H1 (cell line): ENCODE measurements at regions not wholly inside any gene's neighbourhood (a gene's known extent, or its start where the extent isn't known, plus 50 kb on each side); places are given as distances from the start of the nearest gene placed in this dataset.

Source experiments
- CTCF ChIA-PET: fragments of 300-600 bp; sonication (Branson Sonifier 250); formaldehyde crosslinking; loops from one replicate; lab custom pipeline; 2021; ENCODE audit not compliant: partially characterized antibody; lab: Charles Lee
- POLR2A ChIA-PET: fragments of 300-600 bp; sonication (Branson Sonifier 250); formaldehyde crosslinking; loops from one replicate; lab custom pipeline; 2021; ENCODE audit warnings: inconsistent platforms; ENCODE audit not compliant: partially characterized antibody; lab: Charles Lee
- DNase-seq, 2 experiments: peaks; one replicate each; pipeline versions ENCODE4 v3.0.0 to v3.0.0-alpha.2; 2010 to 2022; ENCODE audit warnings: low spot score in 2 of 2, low read depth in 1 of 2, mixed read lengths in 1 of 2
- FAIRE-seq: peaks from 2 replicates; lab custom pipeline; 2011; peaks lifted over from hg19 to GRCh38; lab: Jason Lieb, UNC
- H2AFZ ChIP-seq: 2 replicates; pipeline ENCODE4 v1.8.1; 2012; ENCODE audit warnings: low read length, inconsistent platforms
- H2AK5ac ChIP-seq: 2 replicates; pipeline ENCODE4 v1.6.1; 2013; ENCODE audit warnings: low read depth, low read length
- H2BK120ac ChIP-seq: replicated peaks from 2 replicates; pipeline ENCODE3; 2013; ENCODE audit warnings: low read depth, low read length, inconsistent platforms
- H2BK12ac ChIP-seq: 2 replicates; pipeline ENCODE4 v1.6.1; 2013; ENCODE audit warnings: low read depth, low read length
- H2BK15ac ChIP-seq: 2 replicates; pipeline ENCODE4 v1.6.1; 2013; ENCODE audit warnings: low read length
- H2BK20ac ChIP-seq: 2 replicates; pipeline ENCODE4 v1.6.1; 2013; ENCODE audit warnings: low read length
- H2BK5ac ChIP-seq: 2 replicates; pipeline ENCODE4 v1.6.1; 2013; ENCODE audit warnings: low read depth, low read length
- H3K14ac ChIP-seq: 2 replicates; pipeline ENCODE4 v1.6.1; 2013; ENCODE audit warnings: inconsistent platforms; ENCODE audit not compliant: insufficient read length
- H3K18ac ChIP-seq: 2 replicates; pipeline ENCODE4 v1.6.1; 2013; ENCODE audit warnings: low read length; ENCODE audit errors: extremely low read depth
- H3K23ac ChIP-seq: 2 replicates; pipeline ENCODE4 v1.6.1; 2013; ENCODE audit warnings: inconsistent platforms; ENCODE audit not compliant: insufficient read length
- H3K23me2 ChIP-seq: 2 replicates; pipeline ENCODE4 v1.6.1; 2013; ENCODE audit warnings: low read depth, low read length
- H3K27ac ChIP-seq: 2 replicates; pipeline ENCODE4 v1.6.1; 2011; ENCODE audit warnings: low read depth, low read length, inconsistent platforms
- H3K27me3 ChIP-seq, 4 experiments: replicated peaks in 1 of 4; 1 replicate in 1 of 4; 2 replicates in 3 of 4; pipeline versions ENCODE4 v1.6.1 to v1.8.1; 2011 to 2013; ENCODE audit warnings: low read length in 3 of 4, mild to moderate bottlenecking in 3 of 4, inconsistent platforms in 2 of 4, mixed read lengths in 2 of 4, moderate library complexity in 1 of 4; ENCODE audit not compliant: control insufficient read depth in 3 of 4, insufficient read depth in 3 of 4; ENCODE audit errors: extremely low read depth in 1 of 4
- H3K36me3 ChIP-seq, 4 experiments: 2 replicates each; pipeline versions ENCODE4 v1.6.1 to v1.8.1; 2011 to 2013; ENCODE audit warnings: mild to moderate bottlenecking in 4 of 4, low read length in 3 of 4, moderate library complexity in 2 of 4, control low read depth in 1 of 4, inconsistent platforms in 1 of 4; ENCODE audit not compliant: insufficient read depth in 4 of 4, control insufficient read depth in 2 of 4
- H3K4ac ChIP-seq: replicated peaks from 2 replicates; pipeline ENCODE3; 2013; ENCODE audit warnings: low read length, low read depth, mixed read lengths, inconsistent platforms; ENCODE audit not compliant: insufficient read length
- H3K4me1 ChIP-seq, 4 experiments: replicated peaks in 1 of 4; 1 replicate in 1 of 4; 2 replicates in 3 of 4; pipeline versions ENCODE4 v1.6.1 to v1.8.1; 2011 to 2013; ENCODE audit warnings: low read length in 3 of 4, inconsistent platforms in 2 of 4, mixed read lengths in 1 of 4; ENCODE audit not compliant: insufficient read depth in 4 of 4, control insufficient read depth in 3 of 4
- H3K4me2 ChIP-seq, 2 experiments: 2 replicates each; pipeline versions ENCODE4 v1.6.1 to v1.8.1; 2011 to 2013; ENCODE audit warnings: low read depth in 2 of 2, low read length in 2 of 2, control low read depth in 1 of 2, inconsistent platforms in 1 of 2, mild to moderate bottlenecking in 1 of 2; ENCODE audit not compliant: insufficient read depth in 1 of 2
- H3K4me3 ChIP-seq, 4 experiments: fragments of 200-600, 300-600 bp in 1 of 4; sonication (generic), shearing (Covaris generic), sonication (Bioruptor Twin) in 1 of 4; 2 replicates each; pipeline versions ENCODE4 v1.5.1 to v1.8.1; 2011 to 2016; ENCODE audit warnings: low read length in 4 of 4, low read depth in 3 of 4, control low read depth in 2 of 4, inconsistent platforms in 2 of 4, mild to moderate bottlenecking in 2 of 4, mixed read lengths in 1 of 4, moderate library complexity in 1 of 4; ENCODE audit not compliant: insufficient read depth in 2 of 4; ENCODE audit errors: extremely low read depth in 1 of 4
- H3K56ac ChIP-seq: replicated peaks from 2 replicates; pipeline ENCODE3; 2013; ENCODE audit warnings: low read depth, mild to moderate bottlenecking, mixed read lengths, low read length, inconsistent platforms; ENCODE audit not compliant: insufficient read length
- H3K79me1 ChIP-seq: 2 replicates; pipeline ENCODE4 v1.6.1; 2013; ENCODE audit warnings: low read depth, low read length, control low read depth
- H3K79me2 ChIP-seq, 2 experiments: 2 replicates each; pipeline versions ENCODE4 v1.6.1 to v1.8.1; 2012 to 2013; ENCODE audit warnings: low read length in 2 of 2, mild to moderate bottlenecking in 2 of 2, inconsistent platforms in 1 of 2; ENCODE audit not compliant: insufficient read depth in 2 of 2, control insufficient read depth in 1 of 2
- H3K9ac ChIP-seq, 4 experiments: replicated peaks in 1 of 4; 1 replicate in 1 of 4; 2 replicates in 3 of 4; pipeline versions ENCODE4 v1.6.1 to v1.8.1; 2011 to 2013; ENCODE audit warnings: low read depth in 3 of 4, low read length in 3 of 4, control low read depth in 2 of 4, mild to moderate bottlenecking in 2 of 4, moderate library complexity in 2 of 4, inconsistent platforms in 1 of 4; ENCODE audit errors: extremely low read depth in 1 of 4
- H3K9me3 ChIP-seq, 2 experiments: 2 replicates each; pipeline versions ENCODE4 v1.6.1 to v1.8.1; 2012 to 2013; ENCODE audit warnings: mild to moderate bottlenecking in 2 of 2, moderate library complexity in 2 of 2, control low read depth in 1 of 2, inconsistent platforms in 1 of 2, low read depth in 1 of 2, low read length in 1 of 2, mixed read lengths in 1 of 2; ENCODE audit not compliant: insufficient read depth in 2 of 2
- H4K20me1 ChIP-seq, 2 experiments: replicated peaks in 1 of 2; 2 replicates each; pipeline versions ENCODE3 to v1.8.1; 2011 to 2013; ENCODE audit warnings: inconsistent platforms in 2 of 2, low read length in 2 of 2, mild to moderate bottlenecking in 1 of 2; ENCODE audit not compliant: insufficient read depth in 2 of 2, control insufficient read depth in 1 of 2
- H4K5ac ChIP-seq: 2 replicates; pipeline ENCODE4 v1.6.1; 2013; ENCODE audit warnings: low read length, low read depth, mixed read lengths, inconsistent platforms; ENCODE audit not compliant: insufficient read length
- H4K8ac ChIP-seq: 2 replicates; pipeline ENCODE4 v1.8.0; 2013; ENCODE audit warnings: mild to moderate bottlenecking, moderate library complexity, low read length, inconsistent platforms; ENCODE audit not compliant: insufficient read depth; ENCODE audit errors: extremely low read depth
- H4K91ac ChIP-seq: replicated peaks from 2 replicates; pipeline ENCODE3; 2013; ENCODE audit warnings: low read length, mixed read lengths, inconsistent platforms; ENCODE audit not compliant: insufficient read length
- CBX5 ChIP-seq: fragments of 300-800, 300-1000 bp; sonication (generic); IDR thresholded peaks from 2 replicates; pipeline ENCODE4 v1.7.1; 2016; ENCODE audit warnings: antibody characterized with exemption, low read length, low read depth
- EGR1 ChIP-seq: IDR thresholded peaks from 2 replicates; pipeline ENCODE4 v1.6.1; 2011; ENCODE audit warnings: low read depth, low read length, borderline replicate concordance
- JUND ChIP-seq: IDR thresholded peaks from 2 replicates; pipeline ENCODE4 v1.6.1; 2011; ENCODE audit warnings: mild to moderate bottlenecking, improper control_type of control experiment, low read length
- POU5F1 ChIP-seq: IDR thresholded peaks from 2 replicates; pipeline ENCODE4 v1.6.1; 2011; ENCODE audit warnings: low read depth, mild to moderate bottlenecking, low read length, moderate library complexity
- TAF7 ChIP-seq: optimal IDR thresholded peaks from 2 replicates; pipeline ENCODE3; 2011; ENCODE audit warnings: low read depth, mild to moderate bottlenecking, inconsistent platforms, low read length, moderate library complexity, borderline replicate concordance
- WGBS, 2 experiments: shearing (Covaris generic) in 1 of 2; methylation state at CpG; one replicate each; pipeline versions ENCODE4 v1.1.6 to v1.1.7; 2013 to 2015; ENCODE audit warnings: low lambda C conversion rate in 2 of 2, mixed read lengths in 2 of 2, inconsistent platforms in 1 of 2, low coverage in 1 of 2, missing lambda C conversion rate in 1 of 2; ENCODE audit not compliant: insufficient replicate concordance in 2 of 2, insufficient coverage in 1 of 2, insufficient read length in 1 of 2; ENCODE audit errors: extremely low coverage in 1 of 2, missing lambda C conversion rate in 1 of 2; 5-methylcytosine and 5-hydroxymethylcytosine counted together

- Histone ChIP-seq H3K18ac (no peak overlapping the region), H4K20me1 (no peaks in the 10 kb centered on the region), H2BK5ac (no peak overlapping the region), H2BK20ac (no peak overlapping the region), H3K23me2 (no peaks in the 10 kb centered on the region), H2AFZ (no peak overlapping the region), H2BK120ac (no peak overlapping the region), H3K23ac (no peak overlapping the region), H2BK15ac (no peak overlapping the region), H3K79me2 (no peaks in the 10 kb centered on the region), H3K56ac (no peak overlapping the region), H2AK5ac (no peak overlapping the region), H4K91ac (no peak overlapping the region), H3K14ac (no peak overlapping the region), H3K27ac (no peak overlapping the region), H3K79me1 (no peaks in the 10 kb centered on the region), H3K4ac (no peak overlapping the region), H3K27me3 (no peaks in the 10 kb centered on the region), H3K9me3 (no peaks in the 10 kb centered on the region), H3K4me2 (no peak overlapping the region), H3K4me1 (no peaks in the 10 kb centered on the region; a peak in 1 of 7 replicates), H3K9ac (no peak overlapping the region), H2BK12ac (0 out of 2 replicates have a peak overlapping the region, but pooled peaks have one; percentile 17), H3K36me3 (no peaks in the 10 kb centered on the region), H4K8ac (peak overlapping the region; percentile 53; the same call in 1 of the 2 replicates), H4K5ac (no peak overlapping the region), H3K4me3 (no peak overlapping the region)
- TF ChIP-seq TAF7 (no peak), EGR1 (no peak), JUND (no peak), CBX5 (no peak), POU5F1 (no peak)
- DNase-seq (no peak), FAIRE-seq (no peak)
- ChIA-PET CTCF (interaction anchor here (1.2 to 15.1 kb wide), 11 partner anchors 9 to 233 kb away, joined by 3 to 199 read pairs (median 10); no protein-coding TSS in a partner anchor), POLR2A (no interaction called here)
- 91% methylated on average over 6 of the region's 6 CpGs; no CpG with 5 or more reads in 1 of the 2 experiments for WGBS, 2 experiments
Measured at GRCh38 chr15:31433574-31433973, 106.9 kb downstream of the KLF13 start.
